Embryonic facial prominence (tissue), 1 donor: ENCODE measurements at regions not wholly inside any gene's neighbourhood (a gene's known extent, or its start where the extent isn't known, plus 50 kb on each side); places are given as distances from the start of the nearest gene placed in this dataset.

Source experiments
- DNase-seq: peaks from one replicate; pipeline ENCODE4 v3.0.0-alpha.2; 2016; ENCODE audit errors: extremely low spot score

DNA sequence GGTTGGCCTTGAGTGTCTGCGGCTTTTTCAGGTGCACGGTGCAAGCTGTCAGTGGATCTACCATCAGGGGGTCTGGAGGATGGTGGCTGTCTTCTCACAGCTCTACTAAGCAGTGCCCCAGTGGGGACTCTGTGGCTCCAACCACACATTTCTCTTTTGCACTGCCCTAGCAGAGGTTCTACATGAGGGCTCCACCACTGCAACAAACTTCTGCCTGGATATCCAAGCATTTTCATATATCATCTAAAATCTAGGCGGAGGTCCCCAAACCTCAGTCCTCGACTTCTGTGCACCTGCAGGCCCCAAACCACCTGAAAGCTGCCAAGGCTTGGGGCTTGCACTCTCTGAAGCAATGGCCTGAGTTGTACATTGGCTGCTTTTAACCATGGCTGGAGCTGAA, 601.5 kb downstream of the MTRR start:
- no peak for DNase-seq

DNA sequence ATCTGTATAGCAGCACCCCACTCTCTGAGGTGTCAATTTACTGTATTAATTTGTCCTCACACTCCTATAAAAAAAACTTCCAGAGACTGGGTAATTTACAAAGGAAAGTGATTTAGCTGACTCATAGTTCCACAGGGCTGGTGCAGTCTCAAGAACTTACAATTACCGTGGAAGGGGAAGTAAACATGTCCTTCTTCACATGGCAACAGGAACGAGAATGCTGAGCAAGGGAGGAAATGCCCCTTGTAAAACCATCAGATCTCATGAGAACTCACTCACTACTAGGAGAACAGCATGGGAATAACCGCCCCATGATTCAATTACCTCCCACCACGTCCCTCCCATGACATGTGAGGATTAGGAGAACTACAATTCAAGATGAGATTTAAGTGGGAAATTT, 602.6 kb downstream of the MTRR start:
- DNase-seq: no peak

DNA sequence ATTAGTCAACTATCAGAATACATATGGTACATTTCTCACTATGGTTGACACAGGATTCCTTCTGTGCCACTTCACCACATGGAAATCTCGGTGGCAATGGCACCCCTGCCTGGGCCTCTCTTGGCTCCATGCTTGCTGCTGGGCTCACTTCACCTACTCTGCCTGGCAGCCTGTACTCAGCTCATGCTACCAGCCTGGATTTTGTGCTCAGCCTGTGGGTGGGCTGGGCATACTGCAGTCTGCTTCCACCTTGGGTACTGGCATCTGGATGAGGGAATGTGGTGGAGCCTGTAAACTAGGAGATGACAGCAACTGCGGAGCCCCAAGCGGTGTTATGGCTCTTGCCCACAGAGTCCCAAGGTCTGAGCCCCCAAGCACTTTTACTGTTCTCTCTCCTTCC, 604.1 kb downstream of the MTRR start:
- no peak for DNase-seq

DNA sequence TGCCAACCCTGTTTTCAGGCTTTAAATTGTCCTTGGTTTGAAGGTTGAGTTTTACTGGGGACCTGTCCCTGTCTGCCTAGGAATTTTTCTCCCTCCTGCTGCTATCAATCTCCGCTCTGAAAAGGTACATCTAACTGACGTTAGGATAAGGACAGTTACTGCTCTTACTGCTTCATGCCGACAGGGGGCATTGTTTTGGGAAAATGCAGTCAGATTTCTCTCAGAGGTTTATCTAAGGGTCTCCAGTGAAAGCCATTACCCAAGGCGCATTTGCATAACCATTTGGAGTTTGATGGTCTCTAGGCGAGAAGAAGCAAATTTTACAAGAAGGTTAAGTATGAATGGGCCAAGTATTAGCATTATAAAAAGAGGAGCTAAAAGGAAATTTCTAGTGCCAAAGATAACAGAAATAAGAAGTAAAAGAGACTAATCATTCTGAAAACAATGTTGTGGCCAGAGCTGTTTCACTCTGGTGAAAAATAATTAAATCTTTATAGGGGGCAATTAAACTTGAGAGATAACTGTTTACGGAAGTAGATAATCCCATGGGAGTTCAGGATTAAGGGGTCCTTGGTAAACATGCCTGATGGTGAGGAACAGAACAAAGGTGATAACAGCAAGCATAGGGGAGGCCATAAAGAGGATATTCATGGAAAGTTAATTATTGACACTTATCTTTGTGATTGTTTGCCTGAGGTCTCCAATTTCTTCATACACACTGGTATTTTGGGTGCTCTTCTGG, 605.0 kb downstream of the MTRR start:
- DNase-seq: no peak

DNA sequence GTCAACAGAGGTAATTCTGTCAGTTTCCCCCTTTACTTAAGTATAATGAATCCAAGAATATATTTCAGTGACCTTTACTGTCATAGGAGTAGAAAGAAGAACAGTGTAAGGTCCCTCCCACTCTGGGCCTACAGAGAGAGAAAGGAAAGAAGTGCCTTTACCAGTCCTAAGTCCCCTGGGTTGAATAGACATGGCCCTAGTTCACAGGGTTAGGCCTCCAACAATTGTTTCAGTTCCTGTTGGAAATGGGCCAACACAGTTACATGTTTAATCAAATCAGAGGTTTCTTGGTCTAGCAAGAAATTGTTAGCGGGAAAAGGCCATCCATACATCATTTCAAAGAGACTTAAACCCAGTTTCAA, 605.6 kb downstream of the MTRR start:
- DNase-seq: no peak

DNA sequence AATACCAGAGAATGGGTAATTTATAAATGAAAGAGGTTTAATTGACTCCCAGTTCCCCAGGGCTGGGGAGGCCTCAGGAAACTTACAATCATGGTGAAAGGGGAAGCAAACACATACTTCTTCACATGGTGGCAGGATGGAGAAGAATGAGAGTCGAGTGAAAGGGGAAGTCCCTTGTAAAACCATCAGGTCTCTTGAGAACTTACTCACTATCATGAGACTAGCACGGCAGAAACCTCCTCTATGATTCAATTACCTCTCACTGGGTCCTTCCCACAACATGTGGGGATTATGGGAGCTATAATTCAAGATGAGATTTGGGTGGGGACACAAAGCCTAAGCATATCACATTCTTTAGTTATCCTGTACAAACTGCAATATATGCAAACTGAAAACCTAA, 609.4 kb downstream of the MTRR start:
- no peak for DNase-seq

DNA sequence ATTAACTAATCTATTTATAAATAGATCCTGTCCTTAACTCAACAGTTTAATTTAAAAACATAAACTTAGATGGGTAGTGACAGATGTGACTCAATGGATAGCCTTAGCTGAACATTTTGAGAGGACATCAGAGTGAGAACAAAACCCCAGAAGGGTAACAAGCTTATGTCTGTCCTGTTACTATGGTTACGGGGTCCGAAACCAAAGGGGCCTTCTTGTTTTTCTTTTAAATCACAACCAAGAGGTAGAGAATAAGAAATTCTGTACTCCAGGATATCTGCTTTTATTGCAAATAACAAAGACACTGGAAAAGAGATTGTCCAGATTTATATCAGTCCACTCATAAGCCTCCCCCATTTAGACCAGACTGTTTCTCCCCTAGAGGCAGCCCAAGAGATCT, 612.1 kb downstream of the MTRR start:
- DNase-seq: no peak

DNA sequence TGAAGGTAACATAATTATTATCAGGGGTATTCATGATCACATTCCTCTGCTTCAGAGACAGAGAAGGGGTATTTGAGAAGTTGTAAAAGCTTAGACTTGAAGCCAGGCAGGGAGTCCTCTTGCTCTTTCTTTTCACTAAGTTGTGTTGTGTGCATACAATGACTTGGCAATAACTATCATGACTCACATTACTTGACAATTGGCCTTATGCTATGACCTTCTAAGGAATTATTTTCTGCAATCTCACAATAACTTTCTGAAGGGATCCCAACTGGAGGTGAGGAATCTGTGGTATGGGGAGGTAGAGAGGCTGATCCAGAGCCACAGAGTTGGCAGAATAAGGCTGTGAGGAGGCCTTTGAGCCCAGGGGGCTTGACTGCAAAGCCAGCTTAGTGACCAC, 622.3 kb downstream of the MTRR start:
- DNase-seq: no peak

DNA sequence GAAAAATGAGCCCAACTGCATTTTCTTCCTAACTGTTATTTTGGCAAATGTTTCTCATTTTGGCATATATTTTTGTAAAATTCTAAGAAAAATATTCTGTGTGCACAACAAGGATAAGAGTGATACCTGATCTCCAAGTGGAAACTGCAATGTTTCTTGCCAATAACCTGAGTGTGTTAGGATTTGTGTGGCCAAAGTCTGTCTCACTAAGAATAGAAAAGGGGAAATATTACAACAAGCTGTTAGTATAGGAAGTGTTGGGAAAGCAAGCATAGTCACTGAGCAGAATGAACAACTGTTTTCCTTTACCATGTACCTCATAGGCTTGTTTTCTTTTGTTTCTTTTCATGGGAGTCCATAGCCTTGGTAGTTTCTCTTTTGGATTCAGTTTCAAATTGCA, 624.2 kb downstream of the MTRR start:
- DNase-seq: no peak

DNA sequence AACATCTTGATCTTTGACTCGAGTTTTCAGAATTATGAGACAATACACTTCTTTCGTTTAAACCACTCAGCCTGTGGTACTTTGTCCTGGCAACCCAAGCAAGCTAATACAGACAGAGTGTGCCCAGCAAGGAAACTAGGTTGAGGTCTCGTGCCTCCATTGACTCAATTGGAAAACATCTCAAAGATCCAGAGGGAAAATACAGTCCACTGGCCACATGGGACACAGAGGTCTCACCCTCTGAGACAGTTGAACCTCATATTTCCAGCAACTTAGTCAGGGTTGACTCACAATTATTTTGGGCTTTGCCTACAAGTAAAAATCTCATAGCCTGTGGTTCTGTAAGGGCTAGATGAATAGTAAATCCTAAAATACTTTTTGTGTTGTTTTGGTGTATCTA, 631.5 kb downstream of the MTRR start:
- DNase-seq: no peak

DNA sequence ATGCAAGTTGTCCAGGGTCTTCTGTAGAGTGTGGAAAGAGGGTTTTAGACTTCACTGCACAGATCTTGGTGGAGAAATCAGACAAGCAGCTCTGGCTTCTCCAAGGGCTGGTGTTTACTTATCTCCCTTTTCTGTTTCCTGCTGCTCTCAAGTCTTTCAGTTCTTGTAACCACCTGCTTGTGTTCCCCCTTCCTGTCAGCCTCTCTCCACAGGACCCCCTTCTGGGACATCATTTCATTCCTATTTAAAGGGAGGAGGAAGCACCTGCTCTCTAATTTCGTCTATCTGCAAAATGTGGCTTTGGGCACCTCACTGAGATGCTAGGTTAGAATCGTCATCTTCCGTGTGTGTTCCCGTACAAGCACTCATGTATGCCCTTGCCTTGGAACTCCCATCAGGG, 636.2 kb downstream of the MTRR start:
- DNase-seq: no peak

DNA sequence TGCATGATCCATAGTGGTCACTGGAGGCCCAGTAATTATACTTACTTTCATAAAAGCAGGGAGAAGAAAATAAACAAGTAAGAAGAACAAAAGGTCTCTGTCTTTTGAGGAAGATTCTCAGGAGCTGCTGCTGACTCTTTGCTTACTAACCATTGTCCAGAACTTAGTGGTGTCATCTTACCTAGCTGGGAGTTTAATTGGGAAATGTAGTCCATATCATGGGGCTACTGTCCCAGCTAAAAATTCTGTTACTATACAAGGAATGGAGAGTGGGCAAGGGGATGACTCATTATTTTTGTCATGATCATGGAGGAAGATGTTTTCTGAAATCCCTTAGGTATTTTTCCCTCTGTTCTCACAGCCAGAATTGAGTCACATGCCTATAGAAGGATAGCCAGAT, 639.3 kb downstream of the MTRR start:
- no peak for DNase-seq

DNA sequence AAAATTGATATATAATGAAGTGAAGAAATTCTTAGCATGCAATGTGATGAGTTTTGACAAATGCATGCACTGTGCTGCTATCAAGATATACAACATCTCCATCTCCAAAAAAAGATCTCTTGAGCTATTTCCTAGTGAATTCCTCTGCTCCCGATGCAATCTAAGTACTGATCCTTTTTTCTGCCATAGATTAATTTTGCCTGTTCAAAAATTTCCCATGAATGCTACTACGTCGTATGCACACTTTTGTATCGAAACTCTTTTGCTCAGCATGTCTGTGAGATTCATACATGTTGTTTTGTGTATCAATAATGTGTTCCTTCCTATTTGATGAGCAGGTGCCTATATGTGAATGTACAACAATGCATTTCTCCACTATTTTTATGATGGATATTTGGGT, 647.4 kb downstream of the MTRR start:
- DNase-seq: no peak

DNA sequence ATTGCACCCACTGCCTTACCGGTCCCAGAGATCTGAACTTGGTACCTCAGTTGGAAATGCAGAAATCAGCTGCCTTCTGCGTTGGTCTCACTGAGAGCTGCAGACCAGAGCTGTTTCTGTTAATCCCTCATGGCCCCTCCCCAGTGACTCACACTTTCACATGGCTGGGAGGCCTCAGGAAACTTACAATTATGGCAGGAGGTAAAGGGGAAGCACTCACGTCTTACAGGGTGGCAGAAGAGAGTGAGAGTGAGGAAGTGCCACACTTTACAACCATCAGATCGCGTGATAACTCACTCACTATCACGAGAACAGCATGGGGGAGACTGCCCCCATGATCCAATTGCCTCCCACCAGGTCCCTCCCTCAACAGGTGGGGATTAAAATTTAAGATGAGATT, 648.5 kb downstream of the MTRR start:
- no peak for DNase-seq

DNA sequence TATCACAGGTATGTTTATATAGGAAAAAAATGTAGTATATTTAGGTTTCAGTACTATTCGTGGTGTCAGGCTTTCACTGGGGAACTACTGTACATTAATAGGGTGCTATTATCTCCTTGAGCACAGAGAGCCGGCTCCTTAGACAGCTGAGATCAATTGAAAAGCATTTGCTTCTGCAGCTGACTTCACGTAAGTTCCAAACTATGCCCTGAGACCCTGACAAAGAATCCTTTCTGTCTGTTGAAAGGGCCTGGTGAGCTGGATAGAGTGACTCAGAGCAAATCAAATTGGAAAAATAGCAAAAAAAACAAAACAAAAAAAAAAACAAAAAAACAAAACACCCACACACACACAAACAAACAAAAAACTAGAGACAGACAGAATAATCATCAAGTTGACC, 652.0 kb downstream of the MTRR start:
- no peak for DNase-seq

DNA sequence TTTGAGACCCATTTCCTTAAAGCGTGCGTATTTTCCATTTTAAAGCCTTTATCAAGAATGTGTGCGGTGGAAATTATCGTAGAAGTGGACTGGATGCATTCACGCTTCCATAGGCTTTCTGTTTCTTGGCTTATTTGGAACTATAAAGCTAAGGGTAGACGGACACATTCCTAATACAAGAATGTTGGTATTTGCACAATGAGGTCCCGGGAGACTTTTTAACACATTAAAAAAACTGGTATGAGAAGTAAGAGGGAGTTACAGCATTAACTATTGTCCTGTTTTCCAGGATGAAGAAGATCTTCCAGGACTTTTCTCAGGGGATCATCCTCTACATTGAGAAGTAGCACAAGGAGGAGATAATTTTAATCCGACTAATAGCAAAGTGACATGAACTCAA, 653.0 kb downstream of the MTRR start:
- DNase-seq: no peak

DNA sequence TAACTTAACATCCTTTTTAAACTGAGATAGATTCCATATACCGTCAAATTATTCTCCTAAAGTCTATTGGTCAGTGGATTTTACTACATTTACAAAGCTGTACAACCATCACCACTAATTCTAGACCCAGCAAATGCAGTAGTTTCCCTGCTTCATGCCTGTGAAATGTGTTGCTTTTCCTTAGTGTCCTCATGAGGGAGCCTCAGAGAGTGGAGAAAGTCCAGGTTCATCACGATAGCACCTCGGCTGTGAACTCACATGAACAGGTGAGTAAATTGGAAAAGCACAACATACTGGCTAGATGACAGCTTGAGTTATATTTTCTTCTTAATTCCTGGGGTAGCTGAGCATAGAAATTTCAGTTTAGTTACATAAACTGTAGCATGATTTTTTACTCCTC, 653.7 kb downstream of the MTRR start:
- no peak for DNase-seq

DNA sequence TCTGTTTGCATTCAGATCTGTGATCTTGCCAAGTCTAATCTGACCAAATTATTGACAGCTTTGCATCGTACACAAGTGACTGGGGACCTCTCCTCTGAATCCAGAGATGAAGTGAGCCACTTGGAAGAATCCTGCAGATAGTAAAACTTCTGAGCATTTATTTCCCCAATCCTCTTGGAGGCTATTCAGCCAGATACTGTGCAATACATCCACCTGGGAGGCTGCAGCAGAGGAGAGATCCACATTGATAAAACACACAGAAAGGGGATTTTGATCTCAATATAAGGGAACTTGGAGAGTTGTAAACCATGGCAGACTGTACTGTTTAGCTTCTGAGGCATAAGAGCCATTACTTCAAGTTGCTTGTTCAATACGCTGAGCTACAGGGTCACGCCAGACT, 654.6 kb downstream of the MTRR start:
- DNase-seq: no peak

DNA sequence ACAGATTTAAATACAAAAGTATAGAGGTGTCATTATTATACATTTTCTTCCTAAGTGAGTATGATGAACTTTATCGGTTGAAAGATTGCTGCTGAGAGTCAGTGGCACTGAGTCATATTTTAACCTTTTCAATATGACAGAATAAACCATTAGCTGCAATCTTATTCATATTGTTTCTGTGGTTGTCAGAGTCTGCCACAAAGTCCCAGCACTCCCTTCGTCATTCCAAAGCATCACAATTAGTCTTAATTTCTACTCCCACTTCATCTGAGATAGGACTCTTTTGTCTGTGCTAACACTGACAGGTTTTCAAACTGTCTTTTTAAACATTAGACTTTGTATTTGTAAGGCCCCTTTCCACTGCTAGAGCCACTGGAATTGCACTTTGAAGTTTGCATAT, 656.9 kb downstream of the MTRR start:
- no peak for DNase-seq

DNA sequence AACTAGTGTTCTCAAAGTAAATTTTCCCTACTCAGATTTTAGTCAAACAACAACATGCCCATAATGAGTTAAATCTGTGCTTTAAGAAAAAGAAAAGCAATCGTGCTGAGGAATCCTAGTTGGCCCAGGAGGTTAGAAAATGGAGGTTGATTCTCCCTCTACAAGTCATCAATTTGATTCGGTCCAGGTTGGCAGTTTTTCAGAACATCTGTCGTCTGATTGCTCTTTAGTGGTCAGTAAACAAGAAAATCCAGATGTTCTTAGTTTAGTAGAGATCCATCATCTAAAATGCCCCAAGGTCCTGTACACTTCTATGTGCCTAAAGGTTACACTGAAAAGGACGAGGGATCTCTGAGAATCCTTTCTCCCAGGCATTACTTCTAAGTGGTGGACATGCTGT, 659.2 kb downstream of the MTRR start:
- no peak for DNase-seq

DNA sequence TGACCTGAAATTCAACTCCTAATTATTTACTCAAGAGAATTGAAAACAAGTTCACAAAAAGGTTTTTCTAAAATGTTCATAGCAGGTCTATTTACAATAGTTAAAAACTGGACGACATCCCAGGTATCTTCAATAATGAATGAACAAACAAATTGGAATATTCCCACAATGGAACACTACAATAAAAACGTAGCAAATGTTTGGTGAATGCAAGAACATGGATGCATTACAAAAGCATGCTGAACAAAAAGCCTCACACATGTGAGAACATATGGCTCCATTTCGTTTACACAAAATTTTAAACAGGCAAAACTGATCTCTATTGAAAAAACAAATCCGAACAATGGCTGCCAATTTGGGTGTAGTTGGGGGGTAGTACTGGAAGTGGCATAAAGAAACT, 669.9 kb downstream of the MTRR start:
- DNase-seq: no peak

DNA sequence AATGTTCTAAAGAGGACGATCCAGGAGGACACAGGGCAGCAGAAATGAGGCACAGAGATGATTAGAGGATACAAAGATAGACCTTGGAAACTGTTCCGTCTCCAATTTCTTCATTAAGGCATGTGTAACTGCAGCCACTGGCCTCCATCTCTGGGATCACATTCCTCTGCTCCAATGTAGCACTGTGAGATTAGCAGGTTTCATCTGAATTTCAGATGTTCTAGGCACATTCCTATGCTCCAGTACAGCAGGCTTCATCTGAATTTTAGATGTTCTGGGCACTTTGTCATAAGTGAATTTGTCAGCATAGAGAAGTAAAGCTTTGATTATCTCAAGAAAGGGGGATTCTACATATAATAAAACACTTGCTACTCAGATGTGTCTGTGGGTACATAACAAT, 671.4 kb downstream of the MTRR start:
- DNase-seq: no peak

DNA sequence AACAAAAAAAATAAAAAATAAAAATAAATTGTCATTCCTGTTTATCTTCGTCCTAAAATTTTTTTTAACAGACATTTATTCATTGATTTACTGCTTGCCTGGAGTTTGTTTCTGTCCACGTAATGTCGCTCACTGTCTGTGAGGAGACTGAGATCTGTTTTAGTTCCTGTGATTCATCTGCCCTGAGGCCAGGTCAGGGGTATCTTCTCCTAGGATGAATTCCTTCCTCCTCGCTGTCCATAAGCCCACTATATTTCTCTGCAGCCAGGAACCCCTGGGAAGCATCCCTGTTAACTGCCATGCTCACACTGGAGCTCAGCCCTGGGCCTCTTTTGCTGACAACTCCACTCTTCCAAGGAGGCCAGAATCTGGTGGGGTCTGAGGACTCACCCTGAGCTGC, 682.0 kb downstream of the MTRR start:
- DNase-seq: no peak

DNA sequence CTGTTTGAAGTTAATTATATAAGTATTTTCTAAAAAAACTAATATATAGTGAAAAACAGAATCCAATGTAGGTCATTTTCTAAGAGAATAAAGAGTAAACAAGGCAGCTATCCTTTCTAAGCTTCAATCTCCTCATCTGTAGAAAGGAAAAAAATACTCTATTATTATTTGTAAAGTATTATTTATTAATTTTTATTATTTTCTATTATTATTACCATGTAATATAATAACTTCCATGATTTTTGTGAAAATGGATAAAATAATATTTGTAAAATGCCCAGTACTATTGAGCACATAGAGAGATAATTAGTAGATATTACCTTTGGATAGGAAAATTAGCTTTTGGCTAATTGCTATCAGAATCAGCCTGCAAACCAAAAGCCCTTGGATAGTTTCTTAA, 684.4 kb downstream of the MTRR start:
- DNase-seq: no peak

DNA sequence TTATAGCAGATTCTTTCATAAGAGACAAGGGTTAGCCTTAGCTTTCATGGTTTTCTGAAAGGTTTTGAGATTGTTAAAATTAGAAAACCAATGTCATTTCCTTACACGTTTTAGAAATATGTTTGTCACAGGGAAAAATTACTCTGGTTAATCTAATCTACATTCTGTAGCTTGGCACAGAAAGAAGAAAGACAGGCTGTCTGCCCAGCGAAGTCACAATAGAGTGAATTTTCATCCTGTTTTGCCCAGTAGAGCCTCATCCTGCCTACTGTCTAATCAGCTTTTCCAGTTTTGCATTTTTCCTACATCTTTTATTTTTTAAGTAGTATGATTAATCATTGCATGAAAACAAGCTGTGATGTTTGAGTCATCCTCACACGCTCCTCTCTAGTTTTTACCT, 688.8 kb downstream of the MTRR start:
- no peak for DNase-seq
